HL-60 (cell line): ENCODE measurements at regions not wholly inside any gene's neighbourhood (a gene's known extent, or its start where the extent isn't known, plus 50 kb on each side); places are given as distances from the start of the nearest gene placed in this dataset.
"Not testable (repeated sequence)": the region's sequence is repeated elsewhere in the genome, so short reads cannot be mapped to it uniquely, and the experiment has no call there.

ENCODE experiments used
- GABPA ChIP-seq: IDR thresholded peaks from 2 replicates; pipeline ENCODE4 v1.6.1; 2012; ENCODE audit warnings: low read depth
- POLR2AphosphoS5 ChIP-seq: IDR thresholded peaks from 2 replicates; pipeline ENCODE4 v1.6.1; 2012; ENCODE audit warnings: low read depth
- TF ChIP-seq, protein P1 (sequence below): IDR thresholded peaks from one replicate; pipeline ENCODE4 v1.5.1; 2011; ENCODE audit warnings: low read length, control low read depth, inconsistent platforms; ENCODE audit not compliant: insufficient read depth
- TF ChIP-seq, protein P2 (sequence below): IDR thresholded peaks from 2 replicates; pipeline ENCODE4 v1.6.1; 2012; ENCODE audit warnings: low read depth; ENCODE audit not compliant: insufficient replicate concordance

DNA sequence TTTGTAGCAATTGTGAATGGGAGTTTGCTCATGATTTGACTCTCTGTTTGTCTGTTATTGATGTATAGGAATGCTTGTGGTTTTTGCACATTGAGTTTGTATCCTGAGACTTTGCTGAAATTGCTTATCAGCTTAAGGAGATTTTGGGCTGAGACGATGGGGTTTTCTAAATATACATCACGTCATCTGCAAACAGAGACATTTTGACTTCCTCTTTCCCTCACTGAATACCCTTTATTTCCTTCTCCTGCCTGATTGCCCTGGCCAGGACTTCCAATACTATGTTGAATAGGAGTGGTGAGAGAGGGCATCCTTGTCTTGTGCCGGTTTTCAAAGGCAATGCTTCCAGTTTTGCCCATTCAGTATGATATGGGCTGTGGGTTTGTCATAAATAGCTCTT, 96.6 kb downstream of the EBLN1 start:
- TF ChIP-seq, protein P1, sequence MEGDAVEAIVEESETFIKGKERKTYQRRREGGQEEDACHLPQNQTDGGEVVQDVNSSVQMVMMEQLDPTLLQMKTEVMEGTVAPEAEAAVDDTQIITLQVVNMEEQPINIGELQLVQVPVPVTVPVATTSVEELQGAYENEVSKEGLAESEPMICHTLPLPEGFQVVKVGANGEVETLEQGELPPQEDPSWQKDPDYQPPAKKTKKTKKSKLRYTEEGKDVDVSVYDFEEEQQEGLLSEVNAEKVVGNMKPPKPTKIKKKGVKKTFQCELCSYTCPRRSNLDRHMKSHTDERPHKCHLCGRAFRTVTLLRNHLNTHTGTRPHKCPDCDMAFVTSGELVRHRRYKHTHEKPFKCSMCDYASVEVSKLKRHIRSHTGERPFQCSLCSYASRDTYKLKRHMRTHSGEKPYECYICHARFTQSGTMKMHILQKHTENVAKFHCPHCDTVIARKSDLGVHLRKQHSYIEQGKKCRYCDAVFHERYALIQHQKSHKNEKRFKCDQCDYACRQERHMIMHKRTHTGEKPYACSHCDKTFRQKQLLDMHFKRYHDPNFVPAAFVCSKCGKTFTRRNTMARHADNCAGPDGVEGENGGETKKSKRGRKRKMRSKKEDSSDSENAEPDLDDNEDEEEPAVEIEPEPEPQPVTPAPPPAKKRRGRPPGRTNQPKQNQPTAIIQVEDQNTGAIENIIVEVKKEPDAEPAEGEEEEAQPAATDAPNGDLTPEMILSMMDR = not testable (repeated sequence)
- TF ChIP-seq POLR2AphosphoS5, GABPA: not testable (repeated sequence)
- TF ChIP-seq, protein P2, sequence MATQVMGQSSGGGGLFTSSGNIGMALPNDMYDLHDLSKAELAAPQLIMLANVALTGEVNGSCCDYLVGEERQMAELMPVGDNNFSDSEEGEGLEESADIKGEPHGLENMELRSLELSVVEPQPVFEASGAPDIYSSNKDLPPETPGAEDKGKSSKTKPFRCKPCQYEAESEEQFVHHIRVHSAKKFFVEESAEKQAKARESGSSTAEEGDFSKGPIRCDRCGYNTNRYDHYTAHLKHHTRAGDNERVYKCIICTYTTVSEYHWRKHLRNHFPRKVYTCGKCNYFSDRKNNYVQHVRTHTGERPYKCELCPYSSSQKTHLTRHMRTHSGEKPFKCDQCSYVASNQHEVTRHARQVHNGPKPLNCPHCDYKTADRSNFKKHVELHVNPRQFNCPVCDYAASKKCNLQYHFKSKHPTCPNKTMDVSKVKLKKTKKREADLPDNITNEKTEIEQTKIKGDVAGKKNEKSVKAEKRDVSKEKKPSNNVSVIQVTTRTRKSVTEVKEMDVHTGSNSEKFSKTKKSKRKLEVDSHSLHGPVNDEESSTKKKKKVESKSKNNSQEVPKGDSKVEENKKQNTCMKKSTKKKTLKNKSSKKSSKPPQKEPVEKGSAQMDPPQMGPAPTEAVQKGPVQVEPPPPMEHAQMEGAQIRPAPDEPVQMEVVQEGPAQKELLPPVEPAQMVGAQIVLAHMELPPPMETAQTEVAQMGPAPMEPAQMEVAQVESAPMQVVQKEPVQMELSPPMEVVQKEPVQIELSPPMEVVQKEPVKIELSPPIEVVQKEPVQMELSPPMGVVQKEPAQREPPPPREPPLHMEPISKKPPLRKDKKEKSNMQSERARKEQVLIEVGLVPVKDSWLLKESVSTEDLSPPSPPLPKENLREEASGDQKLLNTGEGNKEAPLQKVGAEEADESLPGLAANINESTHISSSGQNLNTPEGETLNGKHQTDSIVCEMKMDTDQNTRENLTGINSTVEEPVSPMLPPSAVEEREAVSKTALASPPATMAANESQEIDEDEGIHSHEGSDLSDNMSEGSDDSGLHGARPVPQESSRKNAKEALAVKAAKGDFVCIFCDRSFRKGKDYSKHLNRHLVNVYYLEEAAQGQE = not testable (repeated sequence)
